PC-3 (cell line): ENCODE measurements at regions not wholly inside any gene's neighbourhood (a gene's known extent, or its start where the extent isn't known, plus 50 kb on each side); places are given as distances from the start of the nearest gene placed in this dataset.

Experiments
- EZH2phosphoT487 ChIP-seq: fragments of 300-600 bp; sonication (generic); IDR thresholded peaks from 2 replicates; pipeline ENCODE4 v1.6.1; 2018; ENCODE audit warnings: mild to moderate bottlenecking, antibody characterized with exemption, low read length, borderline replicate concordance
- TF ChIP-seq, protein P1 (sequence below): fragments of 300-600 bp; sonication (generic); conservative IDR thresholded peaks from 2 replicates; pipeline ENCODE4 v1.5.1; 2017; ENCODE audit warnings: antibody characterized with exemption, low read depth, mild to moderate bottlenecking, low read length

DNA sequence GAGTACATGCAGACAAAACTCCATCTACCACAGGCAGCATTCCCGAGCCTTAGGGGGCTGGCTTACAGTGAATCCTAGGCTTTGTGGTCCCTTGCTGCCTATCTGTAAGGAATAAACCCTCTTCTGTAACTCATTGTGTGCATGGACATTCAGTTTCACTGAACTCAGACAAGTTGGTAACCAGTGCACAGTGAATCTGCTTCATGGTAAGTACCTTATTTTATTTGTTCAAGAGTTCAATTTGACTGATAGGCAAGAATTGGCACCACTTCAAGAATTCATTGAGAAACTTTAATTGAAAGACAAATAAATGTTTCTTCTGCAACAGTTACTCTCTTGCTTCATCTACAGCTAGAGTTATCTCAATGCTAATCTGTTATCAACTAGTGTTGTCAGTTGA is 57.2 kb upstream of the PRRG1 start:
- TF ChIP-seq EZH2phosphoT487, result no peak
- TF ChIP-seq, protein P1, sequence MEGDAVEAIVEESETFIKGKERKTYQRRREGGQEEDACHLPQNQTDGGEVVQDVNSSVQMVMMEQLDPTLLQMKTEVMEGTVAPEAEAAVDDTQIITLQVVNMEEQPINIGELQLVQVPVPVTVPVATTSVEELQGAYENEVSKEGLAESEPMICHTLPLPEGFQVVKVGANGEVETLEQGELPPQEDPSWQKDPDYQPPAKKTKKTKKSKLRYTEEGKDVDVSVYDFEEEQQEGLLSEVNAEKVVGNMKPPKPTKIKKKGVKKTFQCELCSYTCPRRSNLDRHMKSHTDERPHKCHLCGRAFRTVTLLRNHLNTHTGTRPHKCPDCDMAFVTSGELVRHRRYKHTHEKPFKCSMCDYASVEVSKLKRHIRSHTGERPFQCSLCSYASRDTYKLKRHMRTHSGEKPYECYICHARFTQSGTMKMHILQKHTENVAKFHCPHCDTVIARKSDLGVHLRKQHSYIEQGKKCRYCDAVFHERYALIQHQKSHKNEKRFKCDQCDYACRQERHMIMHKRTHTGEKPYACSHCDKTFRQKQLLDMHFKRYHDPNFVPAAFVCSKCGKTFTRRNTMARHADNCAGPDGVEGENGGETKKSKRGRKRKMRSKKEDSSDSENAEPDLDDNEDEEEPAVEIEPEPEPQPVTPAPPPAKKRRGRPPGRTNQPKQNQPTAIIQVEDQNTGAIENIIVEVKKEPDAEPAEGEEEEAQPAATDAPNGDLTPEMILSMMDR, result no peak
